ENCODE measurements at regions not wholly inside any gene's neighbourhood (a gene's known extent, or its start where the extent isn't known, plus 50 kb on each side); places are given as distances from the start of the nearest gene placed in this dataset.

DNA sequence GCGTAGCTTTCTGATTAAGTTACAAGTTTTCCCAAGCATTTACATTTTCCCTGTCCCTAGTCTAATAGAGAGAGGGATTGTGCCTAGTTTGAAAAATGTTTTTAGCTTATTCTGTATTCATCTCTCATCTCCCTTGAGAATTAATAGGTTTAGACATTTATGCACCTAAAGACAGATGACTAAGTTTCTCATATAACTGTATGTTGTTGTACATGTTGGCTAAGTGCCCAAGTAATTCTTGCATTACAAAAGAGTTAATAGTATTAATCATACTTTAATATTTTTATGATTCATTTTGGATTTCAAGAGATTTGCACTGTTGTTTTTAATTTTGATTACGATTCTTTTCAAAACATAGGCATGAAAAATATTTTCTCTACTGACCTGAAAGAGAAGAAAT lies 109.0 kb upstream of the TBL1XR1 start:
- TF ChIP-seq, protein P1, sequence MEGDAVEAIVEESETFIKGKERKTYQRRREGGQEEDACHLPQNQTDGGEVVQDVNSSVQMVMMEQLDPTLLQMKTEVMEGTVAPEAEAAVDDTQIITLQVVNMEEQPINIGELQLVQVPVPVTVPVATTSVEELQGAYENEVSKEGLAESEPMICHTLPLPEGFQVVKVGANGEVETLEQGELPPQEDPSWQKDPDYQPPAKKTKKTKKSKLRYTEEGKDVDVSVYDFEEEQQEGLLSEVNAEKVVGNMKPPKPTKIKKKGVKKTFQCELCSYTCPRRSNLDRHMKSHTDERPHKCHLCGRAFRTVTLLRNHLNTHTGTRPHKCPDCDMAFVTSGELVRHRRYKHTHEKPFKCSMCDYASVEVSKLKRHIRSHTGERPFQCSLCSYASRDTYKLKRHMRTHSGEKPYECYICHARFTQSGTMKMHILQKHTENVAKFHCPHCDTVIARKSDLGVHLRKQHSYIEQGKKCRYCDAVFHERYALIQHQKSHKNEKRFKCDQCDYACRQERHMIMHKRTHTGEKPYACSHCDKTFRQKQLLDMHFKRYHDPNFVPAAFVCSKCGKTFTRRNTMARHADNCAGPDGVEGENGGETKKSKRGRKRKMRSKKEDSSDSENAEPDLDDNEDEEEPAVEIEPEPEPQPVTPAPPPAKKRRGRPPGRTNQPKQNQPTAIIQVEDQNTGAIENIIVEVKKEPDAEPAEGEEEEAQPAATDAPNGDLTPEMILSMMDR (IDR thresholded peaks at IDR 0.05), result no peak
- no peak for TF ChIP-seq POLR2AphosphoS5 (IDR thresholded peaks at IDR 0.05)

Data from breast epithelium (tissue), 3 donors.